ENCODE measurements at regions not wholly inside any gene's neighbourhood (a gene's known extent, or its start where the extent isn't known, plus 50 kb on each side); places are given as distances from the start of the nearest gene placed in this dataset.
"Not testable (repeated sequence)": the region's sequence is repeated elsewhere in the genome, so short reads cannot be mapped to it uniquely, and the experiment has no call there.

DNA sequence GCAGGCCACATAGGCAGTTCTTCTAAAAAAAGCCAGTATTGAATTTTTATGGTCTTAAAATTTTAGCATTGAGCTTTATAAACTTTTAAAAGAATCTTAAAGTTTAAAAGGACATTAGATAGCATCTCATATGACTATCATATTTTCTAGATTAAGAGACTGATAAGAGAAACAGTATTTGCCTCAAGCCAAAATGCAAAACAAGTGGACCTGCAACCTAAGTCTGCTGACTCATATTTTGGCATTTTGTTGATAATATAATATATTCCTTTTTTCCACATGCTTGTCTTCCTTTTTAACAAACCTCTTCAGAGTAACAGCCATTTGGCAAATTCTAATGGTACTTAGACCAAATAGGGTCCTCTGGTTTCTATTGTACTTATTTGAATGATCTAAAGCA, 328.5 kb upstream of the GALNTL6 start:
- no peaks in the 10 kb centered on the region for H3K4me1 ChIP-seq (ENCODE audit: control insufficient read depth in 5 of 5, insufficient read depth in 5 of 5, low read length in 5 of 5)
- no peaks in the 10 kb centered on the region for H3K27me3 ChIP-seq (ENCODE audit: control insufficient read depth in 3 of 3, insufficient read depth in 3 of 3, low read length in 2 of 3)
- no peaks in the 10 kb centered on the region for H3K9me3 ChIP-seq (ENCODE audit: control insufficient read depth in 4 of 4, insufficient read depth in 3 of 4, low read length in 3 of 4)
- ATAC-seq (ENCODE audit: insufficient read depth, low FRiP score) (no peak), DNase-seq (no peak)
- no peak overlapping the region for H3K4me3 ChIP-seq
- no peaks in the 10 kb centered on the region for H3K36me3 ChIP-seq (ENCODE audit: control insufficient read depth in 4 of 4, insufficient read depth in 4 of 4, low read length in 4 of 4)
- no peak overlapping the region for H3K27ac ChIP-seq (ENCODE audit: low read depth in 1 of 2, low read length in 1 of 2)
- TF ChIP-seq, protein P1, sequence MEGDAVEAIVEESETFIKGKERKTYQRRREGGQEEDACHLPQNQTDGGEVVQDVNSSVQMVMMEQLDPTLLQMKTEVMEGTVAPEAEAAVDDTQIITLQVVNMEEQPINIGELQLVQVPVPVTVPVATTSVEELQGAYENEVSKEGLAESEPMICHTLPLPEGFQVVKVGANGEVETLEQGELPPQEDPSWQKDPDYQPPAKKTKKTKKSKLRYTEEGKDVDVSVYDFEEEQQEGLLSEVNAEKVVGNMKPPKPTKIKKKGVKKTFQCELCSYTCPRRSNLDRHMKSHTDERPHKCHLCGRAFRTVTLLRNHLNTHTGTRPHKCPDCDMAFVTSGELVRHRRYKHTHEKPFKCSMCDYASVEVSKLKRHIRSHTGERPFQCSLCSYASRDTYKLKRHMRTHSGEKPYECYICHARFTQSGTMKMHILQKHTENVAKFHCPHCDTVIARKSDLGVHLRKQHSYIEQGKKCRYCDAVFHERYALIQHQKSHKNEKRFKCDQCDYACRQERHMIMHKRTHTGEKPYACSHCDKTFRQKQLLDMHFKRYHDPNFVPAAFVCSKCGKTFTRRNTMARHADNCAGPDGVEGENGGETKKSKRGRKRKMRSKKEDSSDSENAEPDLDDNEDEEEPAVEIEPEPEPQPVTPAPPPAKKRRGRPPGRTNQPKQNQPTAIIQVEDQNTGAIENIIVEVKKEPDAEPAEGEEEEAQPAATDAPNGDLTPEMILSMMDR (IDR thresholded peaks at IDR 0.05; ENCODE audit: control extremely low read depth, extremely low read depth) = no peak
- no peak overlapping the region for H3K9ac ChIP-seq (ENCODE audit: insufficient read depth in 1 of 2, low read length in 2 of 2)

DNA sequence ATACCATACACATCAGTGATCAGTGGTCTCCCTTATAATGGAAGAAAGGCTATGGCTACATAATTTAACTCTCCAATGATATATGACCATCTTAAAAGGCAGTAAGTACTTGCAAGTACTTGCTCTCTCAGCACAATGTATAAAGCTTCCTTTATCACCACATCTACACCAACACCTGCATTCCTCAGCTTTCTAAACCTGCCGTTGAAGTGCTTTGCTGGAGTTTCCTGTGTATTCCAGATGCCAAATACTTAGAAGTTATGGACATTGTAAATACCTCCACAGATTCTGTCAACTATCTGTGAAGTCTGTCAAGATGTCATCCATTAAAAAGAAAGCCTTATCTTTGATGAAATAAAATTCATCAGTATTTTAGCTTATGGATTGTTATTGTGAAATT, 335.0 kb upstream of the GALNTL6 start:
- WGBS, 2 donors = 44 to 62% methylated on average over 1 of the region's 1 CpG
- Histone ChIP-seq H3K9me3 (ENCODE audit: control insufficient read depth in 4 of 4, insufficient read depth in 3 of 4, low read length in 3 of 4) (no peaks in the 10 kb centered on the region), H3K4me3 (no peak overlapping the region), H3K36me3 (ENCODE audit: control insufficient read depth in 4 of 4, insufficient read depth in 4 of 4, low read length in 4 of 4) (no peaks in the 10 kb centered on the region), H3K27me3 (ENCODE audit: control insufficient read depth in 3 of 3, insufficient read depth in 3 of 3, low read length in 2 of 3) (no peaks in the 10 kb centered on the region), H3K27ac (ENCODE audit: low read depth in 1 of 2, low read length in 1 of 2) (no peak overlapping the region), H3K9ac (ENCODE audit: insufficient read depth in 1 of 2, low read length in 2 of 2) (no peak overlapping the region), H3K4me1 (ENCODE audit: control insufficient read depth in 5 of 5, insufficient read depth in 5 of 5, low read length in 5 of 5) (no peaks in the 10 kb centered on the region)
- no peak for DNase-seq
- TF ChIP-seq, protein P1 (IDR thresholded peaks at IDR 0.05; ENCODE audit: control extremely low read depth, extremely low read depth) = no peak
- ATAC-seq (ENCODE audit: insufficient read depth, low FRiP score) = no peak

DNA sequence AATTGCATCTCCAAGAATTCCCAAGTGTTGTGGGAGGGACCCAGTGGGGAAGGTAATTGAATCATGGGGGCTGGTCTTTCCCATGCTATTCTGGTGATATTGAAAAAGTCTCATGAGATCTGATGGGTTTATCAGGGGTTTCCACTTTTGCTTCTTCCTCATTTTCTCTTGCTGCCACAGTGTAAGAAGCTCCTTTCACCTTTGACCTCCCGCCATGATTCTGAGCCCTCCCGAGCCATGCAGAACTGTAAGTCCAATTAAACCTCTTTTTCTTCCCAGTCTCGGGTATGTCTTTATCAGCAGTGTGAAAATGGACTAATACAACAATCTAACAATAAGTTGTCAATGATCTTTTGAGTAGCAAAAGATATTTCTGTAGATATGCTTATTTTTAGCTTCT, 338.1 kb upstream of the GALNTL6 start:
- not testable (repeated sequence) for H3K36me3 ChIP-seq (ENCODE audit: control insufficient read depth in 4 of 4, insufficient read depth in 4 of 4, low read length in 4 of 4); H3K9me3 ChIP-seq (ENCODE audit: control insufficient read depth in 4 of 4, insufficient read depth in 3 of 4, low read length in 3 of 4); H3K9ac ChIP-seq (ENCODE audit: insufficient read depth in 1 of 2, low read length in 2 of 2); ATAC-seq (ENCODE audit: insufficient read depth, low FRiP score); H3K4me3 ChIP-seq; DNase-seq; H3K4me1 ChIP-seq (ENCODE audit: control insufficient read depth in 5 of 5, insufficient read depth in 5 of 5, low read length in 5 of 5); H3K27me3 ChIP-seq (ENCODE audit: control insufficient read depth in 3 of 3, insufficient read depth in 3 of 3, low read length in 2 of 3); H3K27ac ChIP-seq (ENCODE audit: low read depth in 1 of 2, low read length in 1 of 2)
- 72 to 89% methylated on average over 3 of the region's 3 CpGs for WGBS, 2 donors

DNA sequence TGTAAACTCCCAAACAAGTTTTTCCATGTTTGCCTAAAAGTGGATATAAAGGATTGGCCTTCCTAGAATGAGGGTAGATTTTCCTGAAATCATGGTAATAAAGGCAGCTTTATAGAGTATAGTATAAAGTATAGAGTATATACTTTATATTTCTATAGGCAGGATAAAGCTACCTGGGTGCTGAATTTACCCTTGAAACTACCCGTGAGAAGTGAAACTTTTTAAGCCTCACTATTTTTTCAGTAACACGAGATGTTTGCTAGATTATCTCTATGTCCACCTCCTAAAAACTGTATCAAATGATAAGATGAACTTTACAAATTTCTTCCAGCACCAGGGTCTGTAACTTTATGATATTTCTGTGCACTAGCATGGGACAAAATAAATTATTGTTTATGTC, 340.0 kb upstream of the GALNTL6 start:
- H3K27me3 ChIP-seq (ENCODE audit: control insufficient read depth in 3 of 3, insufficient read depth in 3 of 3, low read length in 2 of 3) = no peaks in the 10 kb centered on the region
- 53 to 72% methylated on average over 2 of the region's 2 CpGs for WGBS, 2 donors
- H3K4me1 ChIP-seq (ENCODE audit: control insufficient read depth in 5 of 5, insufficient read depth in 5 of 5, low read length in 5 of 5) = no peaks in the 10 kb centered on the region
- no peaks in the 10 kb centered on the region for H3K9me3 ChIP-seq (ENCODE audit: control insufficient read depth in 4 of 4, insufficient read depth in 3 of 4, low read length in 3 of 4)
- DNase-seq (no peak), ATAC-seq (ENCODE audit: insufficient read depth, low FRiP score) (no peak)
- TF ChIP-seq, protein P1 (IDR thresholded peaks at IDR 0.05; ENCODE audit: control extremely low read depth, extremely low read depth) = no peak
- H3K9ac ChIP-seq (ENCODE audit: insufficient read depth in 1 of 2, low read length in 2 of 2) = no peak overlapping the region
- H3K27ac ChIP-seq (ENCODE audit: low read depth in 1 of 2, low read length in 1 of 2) = no peak overlapping the region
- no peaks in the 10 kb centered on the region for H3K36me3 ChIP-seq (ENCODE audit: control insufficient read depth in 4 of 4, insufficient read depth in 4 of 4, low read length in 4 of 4)
- no peak overlapping the region for H3K4me3 ChIP-seq
